ENCODE measurements at regions not wholly inside any gene's neighbourhood (a gene's known extent, or its start where the extent isn't known, plus 50 kb on each side); places are given as distances from the start of the nearest gene placed in this dataset.

GRCh38 chr5:56415356-56415765, 182.2 kb upstream of the ANKRD55 start:
- TF ChIP-seq CTCF (IDR thresholded peaks at IDR 0.05; ENCODE audit: extremely low read depth, missing control alignments): no peak

GRCh38 chr5:56414066-56414465, 180.9 kb upstream of the ANKRD55 start:
- DNase-seq (ENCODE audit: low spot score): no peak
- no peak for TF ChIP-seq CTCF (IDR thresholded peaks at IDR 0.05; ENCODE audit: extremely low read depth, missing control alignments)

More at GRCh38 chr5:56415356-56415765, 182.2 kb upstream of the ANKRD55 start:
- DNase-seq (ENCODE audit: low spot score): peak; percentile 71

- no peak for DNase-seq (ENCODE audit: low spot score)
- TF ChIP-seq CTCF (IDR thresholded peaks at IDR 0.05; ENCODE audit: extremely low read depth, missing control alignments): no peak
Measured at GRCh38 chr5:56413546-56413945, 180.4 kb upstream of the ANKRD55 start.

GRCh38 chr5:56412601-56413379, 179.7 kb upstream of the ANKRD55 start:
- DNase-seq (ENCODE audit: low spot score): peak; percentile 78
- TF ChIP-seq CTCF (IDR thresholded peaks at IDR 0.05; ENCODE audit: extremely low read depth, missing control alignments): no peak

GRCh38 chr5:56410696-56411095, 177.6 kb upstream of the ANKRD55 start:
- no peak for TF ChIP-seq CTCF (IDR thresholded peaks at IDR 0.05; ENCODE audit: extremely low read depth, missing control alignments)
- no peak for DNase-seq (ENCODE audit: low spot score)

GRCh38 chr5:56409331-56410190, 176.4 kb upstream of the ANKRD55 start:
- no peak for TF ChIP-seq CTCF (IDR thresholded peaks at IDR 0.05; ENCODE audit: extremely low read depth, missing control alignments)
- no peak for DNase-seq (ENCODE audit: low spot score)

GRCh38 chr5:56406838-56407237, 173.7 kb upstream of the ANKRD55 start:
- no peak for TF ChIP-seq CTCF (IDR thresholded peaks at IDR 0.05; ENCODE audit: extremely low read depth, missing control alignments)
- no peak for DNase-seq (ENCODE audit: low spot score)

Data from GM20000 (cell line).